HepG2 (cell line): ENCODE measurements at regions not wholly inside any gene's neighbourhood (a gene's known extent, or its start where the extent isn't known, plus 50 kb on each side); places are given as distances from the start of the nearest gene placed in this dataset.

ENCODE experiments used
- BHLHE40 ChIP-seq: IDR thresholded peaks from 2 replicates; pipeline ENCODE4 v1.6.1; 2011; ENCODE audit warnings: low read length, improper control_type of control experiment
- JUN ChIP-seq: sonication (generic); formaldehyde crosslinking; IDR thresholded peaks from 2 replicates; pipeline ENCODE4 v1.4.0; 2020; ENCODE audit warnings: mild to moderate bottlenecking, missing genetic modification reagents
- MBNL3 ChIP-seq: fragments of 250-450 bp; sonication (Bioruptor Pico); conservative IDR thresholded peaks from 2 replicates; pipeline ENCODE4 v1.8.0; 2022; ENCODE audit warnings: mild to moderate bottlenecking, inconsistent platforms
- SIN3B ChIP-seq: fragments of 150-350 bp; IDR thresholded peaks from 2 replicates; pipeline ENCODE4 v1.6.1; 2014; ENCODE audit warnings: low read length
- TF ChIP-seq, protein P1 (sequence below): sonication (generic); formaldehyde crosslinking; IDR thresholded peaks from 2 replicates; pipeline ENCODE4 v1.5.0; 2020; ENCODE audit warnings: mild to moderate bottlenecking, missing genetic modification reagents
- TF ChIP-seq, protein P2 (sequence below): sonication (generic); formaldehyde crosslinking; IDR thresholded peaks from 2 replicates; pipeline ENCODE4 v1.5.0; 2020; ENCODE audit warnings: mild to moderate bottlenecking, missing genetic modification reagents, moderate library complexity
- TF ChIP-seq, protein P3 (sequence below): sonication (generic); formaldehyde crosslinking; IDR thresholded peaks from 2 replicates; pipeline ENCODE4 v1.4.0; 2020; ENCODE audit warnings: missing genetic modification reagents

DNA sequence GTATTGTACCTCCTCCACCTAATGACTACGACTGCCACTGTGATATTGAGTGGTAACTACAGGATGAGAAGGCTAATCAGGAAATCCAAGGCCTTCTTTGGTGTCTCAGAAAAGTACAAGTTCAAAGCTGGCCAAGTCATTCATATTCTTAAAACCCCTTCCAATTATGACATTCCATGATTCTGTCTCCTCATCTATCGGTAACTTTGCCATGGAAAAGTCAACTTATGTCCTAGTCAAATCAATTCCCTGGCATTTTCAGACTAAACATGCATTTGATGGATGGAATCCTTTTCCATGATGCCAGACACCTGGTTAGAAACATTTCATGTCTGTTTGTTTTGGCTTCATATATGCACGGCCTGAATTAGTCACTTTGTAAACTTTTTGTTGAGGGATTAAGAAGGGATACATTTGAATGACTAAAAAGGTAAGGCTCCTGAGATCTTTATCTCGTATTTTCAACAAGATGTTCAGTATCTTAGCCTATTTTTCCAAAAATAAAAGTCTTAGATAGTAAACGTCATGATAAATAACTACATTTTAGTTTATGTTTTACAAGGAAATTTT lies 186.5 kb downstream of the NHLRC3 start:
- no peak for TF ChIP-seq BHLHE40
- TF ChIP-seq SIN3B: no peak
- TF ChIP-seq, protein P1, sequence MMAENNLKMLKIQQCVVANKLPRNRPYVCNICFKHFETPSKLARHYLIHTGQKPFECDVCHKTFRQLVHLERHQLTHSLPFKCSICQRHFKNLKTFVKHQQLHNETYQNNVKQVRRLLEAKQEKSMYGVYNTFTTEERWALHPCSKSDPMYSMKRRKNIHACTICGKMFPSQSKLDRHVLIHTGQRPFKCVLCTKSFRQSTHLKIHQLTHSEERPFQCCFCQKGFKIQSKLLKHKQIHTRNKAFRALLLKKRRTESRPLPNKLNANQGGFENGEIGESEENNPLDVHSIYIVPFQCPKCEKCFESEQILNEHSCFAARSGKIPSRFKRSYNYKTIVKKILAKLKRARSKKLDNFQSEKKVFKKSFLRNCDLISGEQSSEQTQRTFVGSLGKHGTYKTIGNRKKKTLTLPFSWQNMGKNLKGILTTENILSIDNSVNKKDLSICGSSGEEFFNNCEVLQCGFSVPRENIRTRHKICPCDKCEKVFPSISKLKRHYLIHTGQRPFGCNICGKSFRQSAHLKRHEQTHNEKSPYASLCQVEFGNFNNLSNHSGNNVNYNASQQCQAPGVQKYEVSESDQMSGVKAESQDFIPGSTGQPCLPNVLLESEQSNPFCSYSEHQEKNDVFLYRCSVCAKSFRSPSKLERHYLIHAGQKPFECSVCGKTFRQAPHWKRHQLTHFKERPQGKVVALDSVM: no peak
- TF ChIP-seq, protein P2, sequence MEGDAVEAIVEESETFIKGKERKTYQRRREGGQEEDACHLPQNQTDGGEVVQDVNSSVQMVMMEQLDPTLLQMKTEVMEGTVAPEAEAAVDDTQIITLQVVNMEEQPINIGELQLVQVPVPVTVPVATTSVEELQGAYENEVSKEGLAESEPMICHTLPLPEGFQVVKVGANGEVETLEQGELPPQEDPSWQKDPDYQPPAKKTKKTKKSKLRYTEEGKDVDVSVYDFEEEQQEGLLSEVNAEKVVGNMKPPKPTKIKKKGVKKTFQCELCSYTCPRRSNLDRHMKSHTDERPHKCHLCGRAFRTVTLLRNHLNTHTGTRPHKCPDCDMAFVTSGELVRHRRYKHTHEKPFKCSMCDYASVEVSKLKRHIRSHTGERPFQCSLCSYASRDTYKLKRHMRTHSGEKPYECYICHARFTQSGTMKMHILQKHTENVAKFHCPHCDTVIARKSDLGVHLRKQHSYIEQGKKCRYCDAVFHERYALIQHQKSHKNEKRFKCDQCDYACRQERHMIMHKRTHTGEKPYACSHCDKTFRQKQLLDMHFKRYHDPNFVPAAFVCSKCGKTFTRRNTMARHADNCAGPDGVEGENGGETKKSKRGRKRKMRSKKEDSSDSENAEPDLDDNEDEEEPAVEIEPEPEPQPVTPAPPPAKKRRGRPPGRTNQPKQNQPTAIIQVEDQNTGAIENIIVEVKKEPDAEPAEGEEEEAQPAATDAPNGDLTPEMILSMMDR (CRISPR knock-in tag): no peak
- no peak for TF ChIP-seq JUN (CRISPR knock-in tag)
- TF ChIP-seq, protein P3, sequence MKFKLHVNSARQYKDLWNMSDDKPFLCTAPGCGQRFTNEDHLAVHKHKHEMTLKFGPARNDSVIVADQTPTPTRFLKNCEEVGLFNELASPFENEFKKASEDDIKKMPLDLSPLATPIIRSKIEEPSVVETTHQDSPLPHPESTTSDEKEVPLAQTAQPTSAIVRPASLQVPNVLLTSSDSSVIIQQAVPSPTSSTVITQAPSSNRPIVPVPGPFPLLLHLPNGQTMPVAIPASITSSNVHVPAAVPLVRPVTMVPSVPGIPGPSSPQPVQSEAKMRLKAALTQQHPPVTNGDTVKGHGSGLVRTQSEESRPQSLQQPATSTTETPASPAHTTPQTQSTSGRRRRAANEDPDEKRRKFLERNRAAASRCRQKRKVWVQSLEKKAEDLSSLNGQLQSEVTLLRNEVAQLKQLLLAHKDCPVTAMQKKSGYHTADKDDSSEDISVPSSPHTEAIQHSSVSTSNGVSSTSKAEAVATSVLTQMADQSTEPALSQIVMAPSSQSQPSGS (CRISPR knock-in tag): no peak
- TF ChIP-seq MBNL3 (CRISPR knock-in tag): no peak
